Endothelial cell of umbilical vein (primary cell): ENCODE measurements at regions not wholly inside any gene's neighbourhood (a gene's known extent, or its start where the extent isn't known, plus 50 kb on each side); places are given as distances from the start of the nearest gene placed in this dataset.

ENCODE experiments used
- BruUV-seq: library from RNA; stranded (reverse); fragments of 400-500 nt; replicated peaks from 2 replicates; lab custom pipeline; 2021; lab: Mats Ljungman, UMichigan
- CTCF ChIA-PET: fragments of 300-600, 350-600 bp; sonication (Branson Sonifier 250); formaldehyde crosslinking; loops from one replicate; lab custom pipeline; 2021; ENCODE audit warnings: antibody characterized with exemption, inconsistent platforms; lab: Charles Lee
- POLR2A ChIA-PET: fragments of 300-600, 350-600 bp; sonication (Branson Sonifier 250); formaldehyde crosslinking; loops from one replicate; lab custom pipeline; 2021; ENCODE audit warnings: antibody characterized with exemption, inconsistent platforms; lab: Charles Lee
- DNase-seq: peaks from one replicate; pipeline ENCODE4 v3.0.0-alpha.2; 2011; ENCODE audit warnings: low read depth, low spot score
- FAIRE-seq: peaks from 2 replicates; lab custom pipeline; 2011; peaks lifted over from hg19 to GRCh38; lab: Jason Lieb, UNC
- H2AFZ ChIP-seq: 2 replicates; pipeline ENCODE4 v1.6.0; 2012; ENCODE audit warnings: low read depth, low read length, control low read depth, inconsistent platforms
- H3K27ac ChIP-seq: 2 replicates; pipeline ENCODE4 v1.5.1; 2011; ENCODE audit warnings: low read depth, mild to moderate bottlenecking, control low read depth, low read length, moderate library complexity; ENCODE audit not compliant: insufficient read depth
- H3K27me3 ChIP-seq, 2 experiments: 2 replicates each; pipeline versions ENCODE4 v1.6.0 to v1.6.1; 2011; ENCODE audit warnings: low read length in 2 of 2, mixed read lengths in 1 of 2; ENCODE audit not compliant: control insufficient read depth in 2 of 2, insufficient read depth in 2 of 2
- H3K36me3 ChIP-seq, 2 experiments: 2 replicates in 1 of 2; 3 replicates in 1 of 2; pipeline ENCODE4 v1.5.1; 2011; ENCODE audit warnings: low read length in 2 of 2, mild to moderate bottlenecking in 1 of 2, moderate library complexity in 1 of 2; ENCODE audit not compliant: control insufficient read depth in 2 of 2, insufficient read depth in 2 of 2; ENCODE audit errors: extremely low read depth in 1 of 2
- H3K4me1 ChIP-seq: 3 replicates; pipeline ENCODE4 v1.5.1; 2011; ENCODE audit warnings: mild to moderate bottlenecking, low read length; ENCODE audit not compliant: control insufficient read depth, insufficient read depth; ENCODE audit errors: extremely low read depth
- H3K4me2 ChIP-seq: 2 replicates; pipeline ENCODE4 v1.6.1; 2011; ENCODE audit warnings: low read length, control low read depth, mixed read lengths; ENCODE audit not compliant: insufficient read depth
- H3K4me3 ChIP-seq, 3 experiments: fragments of 200-600 bp in 1 of 3; sonication (generic), shearing (Covaris generic) in 1 of 3; replicated peaks in 1 of 3; 2 replicates each; pipeline ENCODE4 v1.5.1; 2011 to 2016; ENCODE audit warnings: control low read depth in 3 of 3, low read length in 3 of 3, mild to moderate bottlenecking in 2 of 3, inconsistent platforms in 1 of 3, low read depth in 1 of 3, moderate library complexity in 1 of 3; ENCODE audit not compliant: insufficient read depth in 1 of 3
- H3K79me2 ChIP-seq: 2 replicates; pipeline ENCODE4 v1.6.0; 2012; ENCODE audit warnings: low read length, inconsistent platforms; ENCODE audit not compliant: control insufficient read depth, insufficient read depth
- H3K9ac ChIP-seq: replicated peaks from 2 replicates; pipeline ENCODE3; 2011; ENCODE audit warnings: low read length, control low read depth; ENCODE audit not compliant: insufficient read depth; ENCODE audit errors: extremely low read depth
- H3K9me1 ChIP-seq: replicated peaks from 3 replicates; pipeline ENCODE4 v1.6.0; 2011; ENCODE audit warnings: mild to moderate bottlenecking, low read length; ENCODE audit not compliant: control insufficient read depth, insufficient read depth; ENCODE audit errors: extremely low read depth
- H3K9me3 ChIP-seq: replicated peaks from 2 replicates; pipeline ENCODE4 v1.5.1; 2012; ENCODE audit warnings: low read length, inconsistent platforms; ENCODE audit not compliant: control insufficient read depth, insufficient read depth
- H4K20me1 ChIP-seq: replicated peaks from 2 replicates; pipeline ENCODE3; 2011; ENCODE audit warnings: mild to moderate bottlenecking, low read length; ENCODE audit not compliant: control insufficient read depth, insufficient read depth; ENCODE audit errors: extremely low read depth
- CTCF ChIP-seq, 2 donors: IDR thresholded peaks; 1 replicate in 1 of 2; 2 replicates in 1 of 2; pipeline ENCODE4 v1.5.1; 2011; ENCODE audit warnings: low read length in 2 of 2, mild to moderate bottlenecking in 2 of 2, moderate library complexity in 2 of 2, control low read depth in 1 of 2, inconsistent platforms in 1 of 2, low read depth in 1 of 2; ENCODE audit not compliant: insufficient read depth in 1 of 2; ENCODE audit errors: extremely low read depth in 1 of 2
- EZH2 ChIP-seq: IDR thresholded peaks from 2 replicates; pipeline ENCODE4 v1.6.1; 2012; ENCODE audit warnings: borderline replicate concordance, low read depth, mild to moderate bottlenecking, moderate library complexity, low read length, inconsistent platforms; ENCODE audit not compliant: severe bottlenecking
- FOS ChIP-seq: IDR thresholded peaks from 2 replicates; pipeline ENCODE4 v1.6.1; 2011; ENCODE audit warnings: mild to moderate bottlenecking, low read length, moderate library complexity, borderline replicate concordance; ENCODE audit not compliant: insufficient read depth
- GATA2 ChIP-seq: IDR thresholded peaks from 2 replicates; pipeline ENCODE4 v1.7.0; 2011; ENCODE audit warnings: low read depth, mild to moderate bottlenecking, moderate library complexity, mixed read lengths, low read length; ENCODE audit not compliant: insufficient read length, insufficient read depth
- MYC ChIP-seq: IDR thresholded peaks from one replicate; pipeline ENCODE4 v1.6.1; 2011; ENCODE audit warnings: mild to moderate bottlenecking, low read depth, low read length
- POLR2A ChIP-seq: IDR thresholded peaks from 2 replicates; pipeline ENCODE4 v1.6.1; 2012; ENCODE audit warnings: low read depth, mild to moderate bottlenecking, control low read depth, low read length
- POLR2AphosphoS5 ChIP-seq: IDR thresholded peaks from 2 replicates; pipeline ENCODE4 v1.6.1; 2012; ENCODE audit warnings: low read depth, mild to moderate bottlenecking, control low read depth, low read length, moderate library complexity; ENCODE audit not compliant: insufficient read depth
- dilution Hi-C: fragments of 300-500 bp; cut with MboI; formaldehyde crosslinking; loops from one replicate; pipeline ENCODE4 v1.15.0; 2019; ENCODE audit warnings: low sequenced_read_pairs; ENCODE audit not compliant: extremely low pct_ligation_motif_present
- intact Hi-C: fragments of 100-400 bp; cut with micrococcal nuclease; formaldehyde crosslinking; loops from one replicate; pipeline ENCODE4 v1.10.0; 2022
- TF ChIP-seq, protein P1 (sequence below): IDR thresholded peaks from 2 replicates; pipeline ENCODE4 v1.6.1; 2011; ENCODE audit not compliant: insufficient read depth, insufficient read length

DNA sequence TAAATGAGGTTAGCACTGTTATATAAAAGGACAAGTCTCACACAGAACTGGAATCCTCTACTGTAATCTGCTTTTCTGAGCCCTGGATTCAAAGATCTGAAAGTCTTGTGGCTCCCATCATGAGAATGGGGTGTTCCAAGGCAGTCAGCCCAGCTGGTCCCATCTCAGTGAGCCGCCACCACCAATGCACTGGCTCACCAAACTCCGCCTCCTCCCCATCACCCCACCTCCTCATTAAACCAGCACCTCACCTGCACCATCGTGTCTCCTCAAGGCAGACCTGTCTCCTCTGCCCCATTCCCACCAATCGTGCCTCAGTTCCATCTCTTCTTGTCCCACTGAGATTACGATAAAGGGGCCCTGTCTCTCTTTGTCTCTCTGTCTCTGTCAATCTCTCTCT, 166.7 kb downstream of the USP12 start:
- dilution Hi-C loops (no loop called here), intact Hi-C loops (no loop called here)
- BruUV-seq, result no TSS peak
- no peak overlapping the region for H2AFZ ChIP-seq
- H3K9me1 ChIP-seq, result no peaks in the 10 kb centered on the region
- ChIA-PET CTCF (interaction anchor here (1.6 kb wide), 1 partner anchor 166 kb away, joined by 4 read pairs; no protein-coding TSS in a partner anchor), POLR2A (no interaction called here)
- TF ChIP-seq CTCF (IDR thresholded peaks at IDR 0.05; ENCODE audit: extremely low read depth in 1 of 2, insufficient read depth in 1 of 2, low read depth in 1 of 2, low read length in 2 of 2) (no peak), EZH2 (no peak), MYC (no peak), POLR2A (no peak), POLR2AphosphoS5 (no peak), GATA2 (no peak), FOS (no peak)
- TF ChIP-seq, protein P1, sequence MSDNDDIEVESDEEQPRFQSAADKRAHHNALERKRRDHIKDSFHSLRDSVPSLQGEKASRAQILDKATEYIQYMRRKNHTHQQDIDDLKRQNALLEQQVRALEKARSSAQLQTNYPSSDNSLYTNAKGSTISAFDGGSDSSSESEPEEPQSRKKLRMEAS, result no peak
- H3K9ac ChIP-seq, result no peak overlapping the region
- H3K79me2 ChIP-seq, result no peaks in the 10 kb centered on the region
- H3K27me3 ChIP-seq, result peaks cover 30 to 37% of the 10 kb centered on the region in 2 experiments
- DNase-seq (no peak), FAIRE-seq (no peak)
- no peaks in the 10 kb centered on the region for H4K20me1 ChIP-seq
- H3K27ac ChIP-seq, result no peak overlapping the region
- H3K9me3 ChIP-seq, result no peaks in the 10 kb centered on the region
- H3K4me2 ChIP-seq, result no peak overlapping the region
- no peak overlapping the region for H3K4me3 ChIP-seq
- H3K4me1 ChIP-seq, result no peaks in the 10 kb centered on the region
- no peaks in the 10 kb centered on the region for H3K36me3 ChIP-seq
